ENCODE measurements at regions not wholly inside any gene's neighbourhood (a gene's known extent, or its start where the extent isn't known, plus 50 kb on each side); places are given as distances from the start of the nearest gene placed in this dataset.
"Not testable (repeated sequence)": the region's sequence is repeated elsewhere in the genome, so short reads cannot be mapped to it uniquely, and the experiment has no call there.

- DNase-seq, result no peak
Measured at GRCh38 chr14:103271189-103271588, 62.8 kb upstream of the EIF5 start.

GRCh38 chr14:103273145-103273744 is 60.8 kb upstream of the EIF5 start:
- no peak for DNase-seq

- DNase-seq, result no peak
Measured at GRCh38 chr14:103273745-103274615, 60.1 kb upstream of the EIF5 start.

- DNase-seq, result no peak
Measured at GRCh38 chr14:103275000-103275399, 59.0 kb upstream of the EIF5 start.

GRCh38 chr14:103277931-103278330 is 56.1 kb upstream of the EIF5 start:
- no peak for DNase-seq

- DNase-seq, result no peak
Measured at GRCh38 chr14:103279142-103280025, 54.7 kb upstream of the EIF5 start.

GRCh38 chr14:103280278-103280928 is 53.6 kb upstream of the EIF5 start:
- no peak for DNase-seq

GRCh38 chr14:103281496-103282231 is 52.4 kb upstream of the EIF5 start:
- no peak for DNase-seq

- DNase-seq, result not testable (repeated sequence)
Measured at GRCh38 chr14:103282309-103282708, 51.7 kb upstream of the EIF5 start.

- DNase-seq, result no peak
Measured at GRCh38 chr14:103282932-103283331, 51.1 kb upstream of the EIF5 start.

- no peak for DNase-seq
Measured at GRCh38 chr14:103283916-103284315, 50.1 kb upstream of the EIF5 start.
